MCF 10A (cell line): ENCODE measurements at regions not wholly inside any gene's neighbourhood (a gene's known extent, or its start where the extent isn't known, plus 50 kb on each side); places are given as distances from the start of the nearest gene placed in this dataset.

ENCODE experiments used
- BruUV-seq: library from RNA; stranded (reverse); fragments of 400-500 nt; replicated peaks from 2 replicates; lab custom pipeline; 2021; lab: Mats Ljungman, UMichigan
- CTCF ChIA-PET: fragments of 300-600 bp; sonication (Branson Sonifier 250); formaldehyde crosslinking; extraction: SDS; loops from one replicate; lab custom pipeline; 2021; ENCODE audit warnings: antibody characterized with exemption, inconsistent platforms; lab: Yijun Ruan, JAX
- POLR2A ChIA-PET: fragments of 300-600, 350-650 bp; sonication (Branson Sonifier 250); formaldehyde crosslinking; extraction: SDS; loops from one replicate; lab custom pipeline; 2020; ENCODE audit warnings: antibody characterized with exemption, inconsistent platforms; lab: Yijun Ruan, JAX
- DNase-seq: peaks from one replicate; pipeline ENCODE4 v3.0.0-alpha.2; 2018; ENCODE audit not compliant: unreplicated experiment
- H3K27ac Mint-ChIP-seq: one replicate; pipeline ENCODE4 v1.8.0; 2022; ENCODE audit warnings: mild to moderate bottlenecking, low read depth, mixed read lengths; ENCODE audit not compliant: unreplicated experiment
- H3K27me3 Mint-ChIP-seq: one replicate; pipeline ENCODE4 v1.8.0; 2022; ENCODE audit warnings: mixed read lengths; ENCODE audit not compliant: insufficient read depth, unreplicated experiment
- H3K36me3 Mint-ChIP-seq: one replicate; pipeline ENCODE4 v1.8.0; 2022; ENCODE audit warnings: mild to moderate bottlenecking, moderate library complexity, mixed read lengths; ENCODE audit not compliant: insufficient read depth, unreplicated experiment
- H3K4me1 Mint-ChIP-seq: one replicate; pipeline ENCODE4 v1.8.0; 2022; ENCODE audit warnings: mixed read lengths; ENCODE audit not compliant: insufficient read depth, unreplicated experiment
- H3K4me3 Mint-ChIP-seq: one replicate; pipeline ENCODE4 v1.8.0; 2022; ENCODE audit warnings: mild to moderate bottlenecking, moderate library complexity, mixed read lengths; ENCODE audit not compliant: unreplicated experiment
- H3K9me3 Mint-ChIP-seq: one replicate; pipeline ENCODE4 v1.8.0; 2022; ENCODE audit warnings: mixed read lengths; ENCODE audit not compliant: unreplicated experiment
- intact Hi-C: fragments of 100-400 bp; cut with micrococcal nuclease; formaldehyde crosslinking; loops from 2 replicates; pipeline ENCODE4 v1.14.1; 2022
- TF ChIP-seq, protein P1 (sequence below): fragments of 200-600 bp; IDR thresholded peaks from one replicate; pipeline ENCODE4 v1.8.0; 2022; ENCODE audit warnings: antibody characterized with exemption, mild to moderate bottlenecking; ENCODE audit not compliant: unreplicated experiment

DNA sequence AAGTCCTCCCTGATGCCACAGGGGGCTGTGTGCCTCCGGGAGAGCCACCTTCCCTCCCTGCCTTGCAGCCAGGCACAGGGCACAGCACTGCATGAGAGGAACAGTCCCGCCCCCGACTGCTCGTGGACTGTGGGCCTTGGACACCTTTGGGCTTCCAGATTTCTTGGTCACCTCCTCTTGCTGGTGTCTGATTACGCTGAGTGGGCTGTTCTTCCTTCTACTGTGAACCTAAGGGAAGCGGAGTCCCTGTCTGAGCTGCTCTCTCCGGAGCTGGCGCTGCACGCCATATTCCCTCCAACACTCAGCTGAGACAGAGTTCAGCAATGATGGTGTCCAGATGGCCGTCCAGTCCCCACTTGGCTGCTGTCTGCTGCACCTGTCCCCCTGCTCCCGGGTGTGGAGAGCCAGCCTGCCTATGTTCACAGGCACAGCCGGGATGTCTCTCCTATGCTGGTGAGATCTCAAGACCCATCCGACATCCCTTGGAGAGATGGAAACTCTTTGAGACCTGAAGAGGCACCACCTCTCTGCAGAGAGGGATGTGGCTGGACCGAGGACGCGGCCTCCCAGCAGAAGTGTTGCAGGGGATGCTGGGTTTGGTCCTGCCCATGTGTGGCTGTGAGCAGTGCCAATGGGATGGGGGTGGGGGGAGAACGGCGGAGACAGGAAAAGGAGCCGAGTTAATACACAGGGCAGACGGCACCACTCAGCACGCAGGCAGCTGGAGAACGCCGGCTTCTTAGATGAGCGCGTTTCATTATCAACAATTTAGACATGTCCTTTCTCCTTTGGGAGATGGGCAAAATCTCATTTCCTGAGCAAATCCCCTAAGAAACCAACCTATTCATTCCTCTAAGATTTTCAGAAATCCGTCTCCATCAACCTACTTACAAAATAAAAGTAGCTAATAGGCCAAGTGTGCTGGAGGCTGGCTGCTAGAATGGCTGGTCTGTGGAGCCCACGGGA lies 171.9 kb downstream of the ENGASE start:
- TF ChIP-seq, protein P1, sequence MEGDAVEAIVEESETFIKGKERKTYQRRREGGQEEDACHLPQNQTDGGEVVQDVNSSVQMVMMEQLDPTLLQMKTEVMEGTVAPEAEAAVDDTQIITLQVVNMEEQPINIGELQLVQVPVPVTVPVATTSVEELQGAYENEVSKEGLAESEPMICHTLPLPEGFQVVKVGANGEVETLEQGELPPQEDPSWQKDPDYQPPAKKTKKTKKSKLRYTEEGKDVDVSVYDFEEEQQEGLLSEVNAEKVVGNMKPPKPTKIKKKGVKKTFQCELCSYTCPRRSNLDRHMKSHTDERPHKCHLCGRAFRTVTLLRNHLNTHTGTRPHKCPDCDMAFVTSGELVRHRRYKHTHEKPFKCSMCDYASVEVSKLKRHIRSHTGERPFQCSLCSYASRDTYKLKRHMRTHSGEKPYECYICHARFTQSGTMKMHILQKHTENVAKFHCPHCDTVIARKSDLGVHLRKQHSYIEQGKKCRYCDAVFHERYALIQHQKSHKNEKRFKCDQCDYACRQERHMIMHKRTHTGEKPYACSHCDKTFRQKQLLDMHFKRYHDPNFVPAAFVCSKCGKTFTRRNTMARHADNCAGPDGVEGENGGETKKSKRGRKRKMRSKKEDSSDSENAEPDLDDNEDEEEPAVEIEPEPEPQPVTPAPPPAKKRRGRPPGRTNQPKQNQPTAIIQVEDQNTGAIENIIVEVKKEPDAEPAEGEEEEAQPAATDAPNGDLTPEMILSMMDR = no peak
- CTCF ChIA-PET = interaction anchor here (0.6 to 1.2 kb wide), 2 partner anchors 224 to 1994 kb away, joined by 3 to 7 read pairs; no protein-coding TSS in a partner anchor
- Mint-ChIP-seq H3K27me3 (peaks cover 80% of the 10 kb centered on the region), H3K9me3 (no peaks in the 10 kb centered on the region), H3K27ac (no peak overlapping the region), H3K36me3 (no peaks in the 10 kb centered on the region), H3K4me1 (peaks cover 6% of the 10 kb centered on the region), H3K4me3 (no peak overlapping the region)
- POLR2A ChIA-PET = no interaction called here
- DNase-seq = no peak
- no TSS peak for BruUV-seq
- intact Hi-C loops = no loop called here

DNA sequence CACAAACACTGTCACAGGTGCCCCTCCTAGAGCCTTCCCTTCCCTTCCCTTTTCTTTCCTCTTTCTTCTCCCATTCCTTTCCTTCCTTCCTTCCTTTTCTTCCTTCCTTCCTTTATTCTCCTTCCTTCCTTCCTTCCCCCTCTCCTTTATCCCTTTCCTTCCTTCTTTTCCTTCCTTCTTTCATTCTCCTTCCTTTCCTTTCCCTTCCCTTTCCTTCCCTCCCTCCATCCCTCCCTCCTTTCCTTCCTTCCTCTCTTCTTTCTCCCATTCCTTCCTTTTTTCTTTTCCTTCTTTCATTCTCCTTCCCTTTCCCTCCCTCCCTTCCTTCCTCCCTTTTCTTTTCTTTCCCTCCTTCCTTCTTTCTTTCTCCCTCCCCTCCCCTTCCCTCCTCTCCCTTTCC lies 170.0 kb downstream of the ENGASE start:
- no TSS peak for BruUV-seq

DNA sequence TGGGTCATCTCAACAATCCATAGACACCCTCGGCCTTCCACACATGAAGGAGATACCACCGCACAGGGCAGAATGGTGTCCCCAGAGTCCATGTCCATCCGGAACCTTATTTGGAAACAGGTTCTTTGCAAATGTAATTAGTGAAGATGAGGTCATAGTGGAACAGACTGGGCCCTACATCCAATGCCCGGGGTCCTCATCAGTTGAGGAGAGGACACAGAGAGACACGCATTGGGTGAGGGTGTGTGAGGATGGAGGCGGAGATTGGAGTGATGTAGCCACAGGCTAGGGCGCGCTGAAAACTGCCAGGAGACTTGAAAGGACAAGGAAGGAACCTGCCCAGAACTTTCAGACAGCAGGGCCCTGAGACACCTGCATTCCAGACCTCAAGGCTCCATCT lies 169.4 kb downstream of the ENGASE start:
- TF ChIP-seq, protein P1 = no peak
- Mint-ChIP-seq H3K4me3 (no peak overlapping the region), H3K36me3 (no peaks in the 10 kb centered on the region), H3K27ac (no peak overlapping the region), H3K4me1 (no peaks in the 10 kb centered on the region), H3K27me3 (peaks cover 68% of the 10 kb centered on the region), H3K9me3 (no peaks in the 10 kb centered on the region)
- DNase-seq = no peak
- ChIA-PET POLR2A (no interaction called here), CTCF (no interaction called here)
- intact Hi-C loops = no loop called here
- no TSS peak for BruUV-seq

More for the DNA sequence above, 170.0 kb downstream of the ENGASE start:
- intact Hi-C loops = no loop called here
- CTCF ChIA-PET = no interaction called here
- TF ChIP-seq, protein P1 = no peak
- no peak for DNase-seq
- no peaks in the 10 kb centered on the region for H3K4me1 Mint-ChIP-seq
- H3K4me3 Mint-ChIP-seq = no peak overlapping the region
- no peaks in the 10 kb centered on the region for H3K36me3 Mint-ChIP-seq
- H3K27ac Mint-ChIP-seq = no peak overlapping the region
- no peaks in the 10 kb centered on the region for H3K9me3 Mint-ChIP-seq
- H3K27me3 Mint-ChIP-seq = peaks cover 68% of the 10 kb centered on the region
- POLR2A ChIA-PET = no interaction called here

DNA sequence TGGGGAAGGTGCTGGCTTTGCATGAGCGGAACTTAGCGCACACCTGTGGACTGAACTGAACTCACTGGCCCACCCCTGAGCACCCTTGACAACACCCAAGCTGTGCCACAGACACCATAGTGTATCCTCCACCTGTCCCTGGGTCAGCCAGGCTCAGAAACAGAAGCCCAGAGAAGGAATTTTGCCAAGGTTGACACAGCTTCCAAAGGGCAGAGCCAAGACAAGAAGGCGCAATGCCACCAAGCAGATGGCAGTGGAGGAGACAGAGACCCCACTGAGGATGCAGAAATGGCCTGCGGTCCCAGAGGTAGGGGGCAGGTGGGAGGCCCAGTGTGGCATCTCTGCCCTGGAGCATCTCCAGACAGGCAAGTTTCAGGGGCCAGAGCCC lies 169.0 kb downstream of the ENGASE start:
- no peak overlapping the region for H3K27ac Mint-ChIP-seq
- no TSS peak for BruUV-seq
- peaks cover 68% of the 10 kb centered on the region for H3K27me3 Mint-ChIP-seq
- intact Hi-C loops = no loop called here
- H3K36me3 Mint-ChIP-seq = no peaks in the 10 kb centered on the region
- H3K4me3 Mint-ChIP-seq = no peak overlapping the region
- H3K4me1 Mint-ChIP-seq = no peaks in the 10 kb centered on the region
- ChIA-PET CTCF (no interaction called here), POLR2A (interaction anchor here (0.9 kb wide), 1 partner anchor 15 kb away, joined by 4 read pairs; no protein-coding TSS in a partner anchor)
- TF ChIP-seq, protein P1 = no peak
- no peaks in the 10 kb centered on the region for H3K9me3 Mint-ChIP-seq
- DNase-seq = no peak
